ENCODE measurements at regions not wholly inside any gene's neighbourhood (a gene's known extent, or its start where the extent isn't known, plus 50 kb on each side); places are given as distances from the start of the nearest gene placed in this dataset.
"Not testable (repeated sequence)": the region's sequence is repeated elsewhere in the genome, so short reads cannot be mapped to it uniquely, and the experiment has no call there.

DNA sequence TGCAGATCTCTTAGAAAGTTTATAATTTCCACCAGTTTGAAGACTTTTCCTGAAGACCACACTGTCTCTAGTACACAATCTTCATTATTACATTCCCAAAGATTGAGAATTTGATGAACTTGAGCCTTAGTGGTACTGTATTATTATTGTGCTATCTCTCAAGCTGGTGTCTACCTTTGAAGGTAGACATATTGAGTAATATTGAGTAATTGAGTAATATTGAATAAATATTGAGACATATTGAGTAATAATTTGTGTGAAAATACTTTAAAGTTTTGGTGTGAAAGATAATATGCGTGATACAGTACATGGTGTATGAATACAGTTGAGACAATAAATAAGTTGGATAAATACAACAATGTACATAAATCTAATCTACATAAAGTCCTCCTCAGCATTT is 613.1 kb upstream of the ADGRL2 start:
- no peak for DNase-seq

DNA sequence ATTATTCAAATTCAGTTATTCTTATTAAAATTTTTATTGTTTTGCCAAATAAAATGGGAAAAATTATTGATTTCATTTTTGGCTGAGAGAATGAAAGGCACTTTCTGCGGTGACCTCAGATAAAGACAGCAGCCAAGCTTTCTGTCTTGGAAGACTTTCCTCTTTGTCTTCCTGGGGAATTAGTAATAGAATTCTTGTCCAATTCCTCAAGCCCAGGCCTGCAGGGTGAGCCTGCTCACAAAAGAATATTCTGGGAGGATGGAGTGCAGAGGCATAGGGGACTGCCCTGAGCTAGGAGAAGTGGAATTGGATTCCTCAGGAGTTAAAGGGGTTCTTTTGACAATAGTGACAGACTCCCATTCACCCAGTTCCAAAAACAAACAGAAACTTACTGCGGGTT is 614.5 kb upstream of the ADGRL2 start:
- DNase-seq, result no peak

DNA sequence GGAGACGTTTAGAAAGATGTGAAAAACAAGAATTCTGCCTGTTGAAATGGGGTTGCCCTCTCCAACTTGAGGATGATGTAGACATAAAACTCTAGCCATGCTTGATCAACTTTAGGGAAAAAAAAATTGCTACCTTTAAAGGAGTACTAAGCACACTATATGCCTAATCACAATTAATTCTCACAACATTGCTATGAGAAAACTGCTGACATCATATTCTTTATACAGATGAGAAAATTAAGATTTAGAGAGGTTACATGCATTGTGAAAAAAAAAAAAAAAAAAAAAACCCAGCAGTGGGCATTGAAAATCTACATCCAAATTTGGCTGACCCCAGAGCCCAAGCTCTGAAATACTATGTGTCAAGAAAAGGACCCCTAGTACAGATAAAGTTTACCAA is 617.2 kb upstream of the ADGRL2 start:
- DNase-seq, result no peak

DNA sequence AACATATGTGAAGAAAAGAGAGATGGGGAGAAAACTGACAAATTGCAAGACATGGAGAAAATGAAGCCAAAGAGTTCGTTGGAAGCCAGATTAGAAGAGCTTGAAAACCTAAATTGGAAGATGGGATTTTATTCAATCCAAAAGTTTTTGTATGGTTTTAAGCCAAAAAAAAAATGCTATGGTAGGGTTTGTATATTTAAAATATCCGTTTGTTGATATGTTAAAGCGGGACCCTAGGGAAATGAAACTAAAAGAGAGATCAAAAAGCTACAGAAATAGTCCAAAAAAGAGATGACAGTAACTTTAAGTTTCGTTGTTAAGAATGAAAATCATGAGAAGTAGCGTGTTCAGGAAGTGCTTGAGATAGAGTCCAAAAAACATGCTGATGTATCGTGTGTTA is 617.7 kb upstream of the ADGRL2 start:
- DNase-seq, result no peak

DNA sequence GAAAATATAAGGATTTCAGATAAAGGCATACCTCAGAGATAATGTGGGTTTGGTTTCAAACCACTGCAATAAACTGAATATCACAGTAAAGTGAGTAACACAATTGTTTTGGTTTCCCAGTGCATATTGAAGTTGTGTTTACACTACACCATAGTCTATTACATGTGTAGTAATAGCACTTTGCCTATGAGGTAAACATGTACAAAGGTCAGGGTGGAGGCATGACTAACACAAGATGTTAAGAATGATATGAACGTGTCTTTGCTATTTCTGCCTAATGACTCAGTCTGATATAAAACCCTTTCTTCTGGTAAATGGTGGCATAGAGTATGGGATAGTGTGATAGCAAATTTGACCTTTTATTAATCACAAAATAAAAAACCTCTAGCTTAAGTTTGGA is 621.5 kb upstream of the ADGRL2 start:
- DNase-seq, result no peak

DNA sequence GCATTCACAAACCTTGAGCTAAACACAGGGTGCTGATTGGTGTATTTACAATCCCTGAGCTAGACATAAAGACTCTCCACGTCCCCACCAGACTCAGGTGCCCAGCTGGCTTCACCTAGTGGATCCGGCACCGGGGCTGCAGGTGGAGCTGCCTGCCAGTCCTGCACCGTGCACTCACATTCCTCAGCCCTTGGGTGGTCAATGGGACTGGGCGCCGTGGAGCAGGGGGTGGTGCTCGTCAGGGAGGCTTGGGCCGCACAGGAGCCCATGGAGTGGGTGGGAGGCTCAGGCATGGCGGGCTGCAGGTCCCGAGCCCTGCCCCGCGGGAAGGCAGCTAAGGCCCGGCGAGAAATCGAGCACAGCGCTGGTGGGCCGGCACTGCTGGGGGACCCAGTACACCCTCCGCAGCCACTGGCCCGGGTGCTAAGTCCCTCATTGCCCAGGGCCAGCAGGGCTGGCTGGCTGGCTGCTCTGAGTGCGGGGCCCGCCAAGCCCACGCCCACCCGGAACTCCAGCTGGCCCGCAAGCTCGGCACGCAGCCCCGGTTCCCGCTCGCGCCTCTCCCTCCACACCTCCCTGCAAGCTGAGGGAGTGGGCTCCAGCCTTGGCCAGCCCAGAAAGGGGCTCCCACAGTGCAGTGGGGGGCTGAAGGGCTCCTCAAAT is 622.2 kb upstream of the ADGRL2 start:
- not testable (repeated sequence) for DNase-seq

DNA sequence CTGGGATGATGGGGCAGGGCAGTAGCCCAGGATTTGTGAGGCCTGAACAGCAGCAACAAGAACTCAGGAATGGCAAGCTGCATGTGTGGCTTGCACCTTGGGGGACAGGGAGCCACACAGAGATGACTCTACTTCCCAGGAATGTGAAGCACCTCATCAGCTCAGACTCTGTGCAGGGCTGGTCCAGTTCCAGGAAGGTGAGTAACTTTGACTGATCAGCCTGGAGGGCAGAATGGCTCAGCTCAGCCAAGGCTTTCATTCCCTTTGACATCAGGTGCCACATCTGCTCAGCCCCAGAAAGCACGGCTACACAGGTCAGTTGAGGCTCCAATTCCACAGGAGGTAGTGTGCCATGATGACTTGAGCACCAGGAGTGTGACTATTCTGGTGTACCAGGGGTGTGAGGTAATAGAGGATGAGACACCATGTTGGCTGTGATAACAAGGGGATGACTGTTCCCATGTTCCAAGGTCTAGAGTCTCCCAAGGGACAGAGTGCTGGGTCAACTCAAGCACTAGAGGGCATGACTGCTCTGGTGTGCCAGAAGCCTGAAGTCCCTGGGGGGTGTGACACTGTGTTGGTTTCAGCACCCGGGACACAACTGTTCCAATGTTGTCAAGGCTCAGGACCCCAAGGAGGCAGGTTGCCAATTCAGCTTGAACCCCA is 625.8 kb upstream of the ADGRL2 start:
- DNase-seq, result no peak

DNA sequence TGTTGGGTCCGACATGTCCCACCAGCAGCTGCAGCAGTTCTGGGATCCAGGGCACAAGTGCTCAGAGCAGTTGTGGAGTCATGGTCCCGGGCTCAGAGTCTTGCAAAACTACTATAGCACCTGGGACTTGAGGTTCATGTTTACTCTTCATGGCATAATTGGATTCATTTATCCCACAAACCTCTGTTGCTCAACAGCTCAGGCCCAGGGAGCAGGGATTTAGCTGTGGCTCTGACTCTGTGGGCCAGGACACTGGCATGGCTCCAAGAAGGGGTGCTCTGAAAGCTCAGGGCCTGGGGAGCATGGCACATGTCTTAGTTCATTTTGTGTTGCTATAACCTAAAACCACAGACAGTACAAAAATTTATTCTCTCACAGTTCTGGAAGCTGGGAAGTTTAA is 626.7 kb upstream of the ADGRL2 start:
- no peak for DNase-seq

DNA sequence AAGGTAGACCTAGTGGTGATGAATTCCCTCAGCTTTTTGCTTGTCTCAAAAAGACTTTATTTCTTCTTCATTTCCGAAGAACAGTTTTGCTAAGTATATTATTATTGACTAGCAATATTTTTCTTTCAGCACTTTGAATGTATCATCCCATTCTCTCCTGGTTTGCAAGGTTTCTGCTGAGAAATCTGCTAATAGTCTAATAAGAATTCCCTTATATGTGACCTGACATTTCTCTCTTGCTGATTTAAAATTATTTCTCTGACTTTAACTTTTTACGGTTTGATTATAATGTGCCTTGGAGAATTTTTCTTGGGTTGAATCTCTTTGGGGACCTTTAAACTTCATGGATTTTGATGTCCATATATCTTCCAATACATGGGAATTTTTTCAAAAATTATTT is 628.3 kb upstream of the ADGRL2 start:
- no peak for DNase-seq

DNA sequence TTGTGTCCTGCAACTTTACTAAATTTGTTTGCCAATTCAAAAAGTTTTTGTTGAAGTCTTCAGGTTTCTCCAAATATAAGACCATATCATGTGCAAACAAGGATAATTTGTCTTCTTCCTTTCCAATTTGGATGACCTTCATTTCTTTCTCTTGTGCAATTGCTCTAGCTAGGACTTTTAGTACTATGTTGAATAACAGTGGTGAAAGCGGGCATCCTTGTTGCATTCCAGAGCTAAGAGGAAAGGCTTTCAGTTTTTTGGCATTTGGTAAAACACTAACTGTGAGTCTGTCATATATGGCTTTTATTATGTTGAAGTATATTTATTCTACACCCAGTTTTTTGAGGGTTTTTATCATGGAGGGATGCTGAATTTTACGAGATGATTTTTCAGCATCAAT is 630.0 kb upstream of the ADGRL2 start:
- no peak for DNase-seq

DNA sequence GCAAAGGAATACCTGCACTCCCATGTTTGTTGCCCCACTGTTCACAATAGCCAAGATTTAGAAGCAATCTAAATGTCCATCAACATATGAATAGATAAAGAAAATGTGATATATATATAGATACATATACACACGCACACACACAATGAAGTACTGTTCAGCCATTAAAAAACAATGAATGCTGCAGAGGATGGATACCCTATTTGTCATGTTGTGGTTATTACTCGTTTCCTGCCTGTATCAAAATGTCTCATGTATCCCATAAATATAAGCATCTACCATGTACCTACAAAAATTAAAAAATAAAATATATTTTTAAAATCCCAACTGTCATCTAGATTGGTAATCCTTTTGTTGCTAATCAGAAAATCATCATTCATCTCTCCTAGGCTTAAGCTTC is 634.8 kb upstream of the ADGRL2 start:
- DNase-seq, result no peak

DNA sequence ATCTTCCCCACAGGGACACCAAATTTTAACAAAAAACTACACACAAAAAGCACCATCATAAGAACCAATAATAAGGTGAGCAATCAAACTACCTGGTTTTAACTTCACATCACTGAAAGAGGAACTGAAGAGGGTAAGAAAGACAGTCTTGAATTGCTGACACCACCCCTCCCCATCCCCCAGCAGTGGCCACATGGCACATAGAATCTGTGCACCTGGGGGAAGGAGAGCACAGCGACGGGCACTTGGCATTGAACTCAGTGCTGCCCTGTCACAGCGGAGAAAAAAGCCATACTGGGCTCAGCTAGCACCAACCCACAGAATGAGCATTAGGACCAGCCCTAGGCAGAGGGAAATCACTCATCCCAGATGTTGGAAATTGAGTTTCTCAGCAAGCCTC is 640.0 kb upstream of the ADGRL2 start:
- DNase-seq, result no peak

DNA sequence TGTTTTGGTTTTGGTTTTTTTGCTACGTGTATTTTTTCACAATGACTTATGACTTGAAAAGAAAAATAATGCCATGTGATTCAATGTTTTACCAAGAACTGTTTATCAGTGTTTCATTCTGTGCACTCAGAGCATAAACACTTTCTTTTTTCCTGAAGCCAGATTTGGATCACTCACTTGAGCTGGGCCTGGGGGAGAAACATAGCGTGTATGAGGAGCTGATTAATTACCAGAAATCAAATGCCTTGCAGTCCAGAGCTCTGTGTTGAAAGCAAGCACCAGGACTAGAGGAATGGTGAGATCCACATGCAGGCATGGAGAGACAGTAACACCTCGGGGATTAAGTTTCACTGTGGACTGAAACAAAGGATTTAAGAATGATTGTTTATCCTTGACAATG is 642.1 kb upstream of the ADGRL2 start:
- DNase-seq, result no peak

DNA sequence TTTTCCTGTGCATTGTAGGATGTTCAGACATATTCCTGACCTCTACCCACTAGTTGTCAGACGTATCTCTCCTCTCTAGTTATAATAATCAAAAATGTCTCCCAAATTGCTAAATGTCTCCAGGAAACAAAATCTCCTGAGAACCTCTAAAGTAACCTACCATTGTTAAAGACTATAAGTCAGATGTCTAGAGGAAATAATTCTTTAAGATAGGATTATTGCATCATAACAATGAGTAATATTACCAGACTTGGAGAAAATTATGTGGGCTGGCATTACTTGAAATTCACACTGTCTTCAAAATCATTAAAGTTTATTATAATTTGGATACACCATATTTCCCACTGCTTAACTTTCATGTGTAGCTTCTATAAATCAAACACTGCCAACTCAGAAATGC is 643.0 kb upstream of the ADGRL2 start:
- DNase-seq, result no peak

DNA sequence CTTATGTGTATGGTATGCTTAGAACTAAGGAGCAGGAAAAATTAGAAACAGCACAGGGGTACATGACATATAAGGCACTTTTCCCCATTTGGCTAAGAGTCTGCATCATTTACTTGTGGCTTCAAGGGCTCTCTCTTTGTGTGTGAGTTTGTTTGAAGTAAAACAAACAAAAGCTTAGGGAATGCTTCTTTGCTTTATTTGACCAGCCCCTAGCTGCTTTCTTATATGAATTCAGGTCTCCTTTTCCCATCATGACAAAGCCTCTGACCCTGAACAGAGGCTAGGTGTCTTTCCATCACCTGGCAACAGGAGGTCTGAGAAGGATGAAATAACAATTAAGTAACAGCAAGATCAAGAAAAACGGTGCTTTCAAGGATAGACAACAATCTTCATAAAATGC is 643.8 kb upstream of the ADGRL2 start:
- DNase-seq, result no peak

DNA sequence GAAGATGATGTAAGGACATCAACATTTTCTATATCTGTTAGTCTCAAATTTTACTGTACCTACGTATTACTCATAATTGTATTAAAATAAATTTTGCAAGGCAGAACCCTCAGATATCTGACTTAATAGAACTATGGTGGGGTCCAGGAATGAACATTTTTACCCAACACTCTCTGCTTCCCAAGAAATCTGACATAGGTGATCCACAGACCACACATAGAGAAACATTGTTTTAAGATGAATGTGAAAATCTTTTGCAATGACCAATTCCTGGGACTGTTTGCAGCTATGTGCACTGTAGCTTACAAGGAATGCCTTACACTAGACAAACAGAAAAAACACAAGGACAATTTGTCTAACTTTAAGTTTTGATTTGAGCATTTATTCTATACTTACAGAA is 645.6 kb upstream of the ADGRL2 start:
- no peak for DNase-seq

DNA sequence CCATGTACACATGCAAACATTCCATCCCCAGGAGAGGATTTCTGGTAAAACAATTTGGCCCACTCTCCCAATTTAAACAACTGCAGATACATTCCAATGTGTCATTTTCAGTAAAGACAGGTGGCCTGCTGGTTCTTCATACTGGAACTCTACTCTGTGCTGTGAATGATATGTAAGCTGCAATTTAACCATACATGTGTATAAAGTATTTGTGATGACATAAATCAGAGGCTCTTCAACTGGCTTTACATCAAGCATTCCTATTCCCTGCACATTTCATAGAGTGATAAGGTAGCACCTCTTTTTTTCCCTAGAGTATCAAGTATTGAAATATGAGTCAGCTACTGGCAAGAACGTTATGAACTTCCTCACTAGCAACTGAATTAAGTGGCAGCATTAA is 649.5 kb upstream of the ADGRL2 start:
- no peak for DNase-seq

DNA sequence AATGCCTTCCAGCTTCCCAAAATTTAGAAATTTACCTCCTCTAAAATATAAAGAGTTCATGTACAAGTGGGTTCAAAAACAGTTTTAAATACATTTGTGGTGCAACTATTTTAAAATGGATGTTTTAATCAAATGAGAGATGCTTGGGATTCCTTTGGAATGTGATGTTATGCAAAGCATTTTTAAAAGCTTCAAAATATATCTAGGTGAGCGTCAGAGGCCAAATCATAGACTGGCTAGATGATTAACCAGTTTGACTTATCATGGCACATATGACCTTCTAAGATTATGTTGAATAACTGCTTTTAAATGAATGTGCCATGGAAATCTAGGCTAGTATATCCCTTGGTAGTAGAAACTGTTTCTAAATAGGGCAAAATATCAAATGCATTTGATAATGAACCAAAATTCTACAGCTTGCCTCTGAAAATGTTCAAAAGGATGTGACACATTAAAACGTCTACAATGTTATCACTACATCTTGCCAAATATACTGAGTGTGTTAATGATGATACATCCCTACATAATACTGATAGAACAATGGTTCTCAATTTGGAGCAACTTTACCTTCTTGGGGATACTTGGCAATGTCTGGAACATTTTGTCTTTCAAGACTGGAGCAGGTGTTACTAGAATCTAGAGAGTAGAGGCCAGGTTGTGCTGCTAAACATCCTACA is 650.9 kb upstream of the ADGRL2 start:
- no peak for DNase-seq

DNA sequence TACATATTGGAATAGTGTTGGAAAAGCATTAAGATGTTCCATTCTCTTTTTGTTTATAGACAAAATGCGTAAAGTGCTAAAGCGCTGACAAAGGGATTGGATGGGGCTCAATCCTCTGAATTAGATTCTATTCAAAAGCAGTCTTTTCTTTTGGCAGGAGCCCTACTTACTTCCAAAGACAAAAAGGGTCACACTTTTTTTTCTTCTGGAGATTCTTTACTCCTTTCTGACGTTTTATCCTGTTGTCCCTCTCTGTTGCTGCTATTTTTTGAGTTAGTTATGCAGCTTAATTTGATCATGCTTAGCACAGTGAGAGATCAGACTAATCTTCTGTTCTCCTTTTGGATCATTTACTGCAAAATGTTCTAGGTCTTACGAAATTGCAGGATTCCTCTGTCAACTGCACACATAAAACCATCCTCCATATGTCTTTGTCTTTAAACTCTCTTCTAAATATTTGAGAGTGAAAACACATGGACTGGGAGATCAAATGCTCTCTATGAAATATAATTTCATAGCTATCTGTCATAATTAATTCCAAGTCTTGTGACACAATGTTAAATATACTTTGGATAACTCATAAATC is 656.4 kb upstream of the ADGRL2 start:
- DNase-seq, result no peak

DNA sequence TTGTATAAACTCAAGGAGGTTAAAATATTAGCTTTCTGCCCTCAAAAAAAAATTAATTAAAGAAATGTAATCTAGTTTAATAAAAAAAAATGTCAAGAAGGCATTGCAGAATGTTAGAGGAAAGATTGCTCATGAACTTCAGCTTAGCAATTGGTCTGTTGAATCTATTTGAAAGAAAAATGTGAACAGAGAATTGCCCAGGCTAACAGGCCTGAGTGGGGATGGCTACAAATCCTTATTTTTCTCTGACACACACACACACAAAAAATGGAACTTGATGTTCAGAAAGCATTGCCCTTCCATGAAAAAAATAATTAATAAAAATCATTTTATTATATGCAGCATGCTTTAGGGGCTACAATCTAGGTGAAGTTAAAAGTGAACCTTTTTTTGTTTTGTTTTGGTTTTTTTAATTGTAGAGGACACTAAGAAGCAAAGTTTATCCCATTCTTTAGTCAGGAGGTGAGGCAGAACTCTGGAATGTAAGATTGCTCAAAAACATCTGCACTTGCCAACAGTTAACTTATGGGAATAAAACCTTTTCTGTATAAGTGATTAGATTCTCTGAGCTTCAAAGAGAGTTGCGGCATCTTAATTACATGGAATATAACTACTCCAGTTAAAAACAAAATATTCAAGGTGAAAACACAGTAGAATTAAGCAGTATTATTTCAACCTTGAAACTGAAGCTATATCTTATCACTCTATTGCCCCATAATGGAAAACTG is 658.5 kb upstream of the ADGRL2 start:
- no peak for DNase-seq

DNA sequence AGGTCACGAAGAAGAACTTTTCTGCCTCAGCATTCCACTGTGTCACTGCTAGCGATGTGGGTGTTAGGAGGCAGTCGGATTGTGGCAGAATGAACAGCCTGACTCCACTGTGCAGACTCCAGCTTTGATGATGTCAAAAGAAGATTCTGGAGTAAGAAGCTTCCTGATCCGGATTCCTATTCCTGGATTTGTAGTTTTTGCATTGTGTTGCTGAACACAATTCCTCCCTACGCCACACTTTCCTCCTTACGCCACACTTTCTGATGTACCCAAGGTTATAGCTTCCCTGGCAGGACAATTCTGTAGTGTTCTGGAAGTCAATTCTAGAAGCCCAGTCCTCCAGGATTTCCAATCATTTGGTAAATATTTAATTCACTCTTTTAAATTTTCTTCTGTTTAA is 665.2 kb upstream of the ADGRL2 start:
- no peak for DNase-seq

DNA sequence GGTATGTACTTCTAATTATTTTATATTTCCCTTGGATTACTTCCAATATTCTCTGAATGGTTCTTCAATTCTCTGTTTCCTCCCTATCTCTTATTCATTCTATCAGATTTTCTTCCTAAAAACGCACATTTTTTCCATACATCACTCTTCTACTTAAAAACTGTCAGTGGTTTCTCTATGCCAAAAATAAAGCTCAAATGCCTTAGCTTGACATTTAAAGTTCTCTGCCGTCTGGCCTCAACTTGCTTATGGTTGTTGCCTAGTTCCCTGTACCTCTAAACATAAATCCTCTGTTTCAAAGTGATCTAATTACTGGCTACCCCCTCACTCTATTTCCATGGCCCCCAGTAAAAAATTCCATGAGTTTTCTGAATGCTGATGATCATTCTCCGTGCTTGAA is 671.0 kb upstream of the ADGRL2 start:
- no peak for DNase-seq

DNA sequence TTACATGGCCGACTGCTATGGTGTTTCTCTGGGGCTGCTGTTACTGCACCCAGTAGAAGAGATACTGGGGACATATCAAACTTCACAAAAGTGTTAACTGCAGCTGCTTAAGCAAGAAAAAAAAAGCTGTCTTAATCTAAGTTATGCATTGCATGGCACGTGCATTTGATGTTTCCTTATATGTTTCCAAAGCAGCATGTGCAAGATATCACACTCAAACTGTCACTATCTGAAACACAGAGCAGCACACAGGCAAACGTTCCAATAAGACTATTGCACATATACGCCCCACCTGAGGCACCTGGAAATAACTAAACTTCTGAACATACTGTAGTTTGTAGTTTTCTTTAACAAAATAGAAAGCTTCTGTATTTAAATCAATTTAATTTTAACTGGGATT is 671.4 kb upstream of the ADGRL2 start:
- no peak for DNase-seq

DNA sequence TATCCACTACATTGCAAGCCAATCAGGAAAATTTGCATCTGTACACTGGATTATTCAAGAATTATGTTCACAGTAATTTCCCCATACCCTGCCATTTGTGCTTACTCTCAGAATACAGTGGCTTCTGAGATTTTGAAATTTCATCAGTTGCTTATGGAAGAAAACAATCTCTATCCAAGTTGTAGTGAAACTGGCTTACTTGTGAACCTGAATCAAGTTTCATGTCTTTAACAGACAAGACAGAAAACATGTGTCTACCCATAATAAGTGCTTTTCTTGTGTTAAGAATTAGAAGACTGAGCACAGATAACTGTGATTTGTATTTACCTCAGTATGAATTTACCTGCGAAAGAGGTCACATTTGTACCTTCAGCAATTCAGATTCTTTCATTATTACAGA is 672.7 kb upstream of the ADGRL2 start:
- DNase-seq, result no peak
